Endothelial cell of hepatic sinusoid (primary cell): ENCODE measurements at regions not wholly inside any gene's neighbourhood (a gene's known extent, or its start where the extent isn't known, plus 50 kb on each side); places are given as distances from the start of the nearest gene placed in this dataset.

Source experiments
- in situ Hi-C: cut with HindIII; loops from 2 replicates; pipeline ENCODE4 v1.10.0; 2017; ENCODE audit warnings: low sequenced_read_pairs

GRCh38 chr1:98088381-98088780 lies 167.5 kb upstream of the DPYD start:
- in situ Hi-C loops: no loop called here

- in situ Hi-C loops: no loop called here
Observed at GRCh38 chr1:98086796-98087441, 166.1 kb upstream of the DPYD start.

- in situ Hi-C loops: no loop called here
Observed at GRCh38 chr1:98086156-98086555, 165.3 kb upstream of the DPYD start.

- in situ Hi-C loops: no loop called here
Observed at GRCh38 chr1:98084188-98084587, 163.4 kb upstream of the DPYD start.

- in situ Hi-C loops: no loop called here
Observed at GRCh38 chr1:98081944-98082343, 161.1 kb upstream of the DPYD start.

GRCh38 chr1:98078596-98078995 lies 157.8 kb upstream of the DPYD start:
- in situ Hi-C loops: no loop called here

GRCh38 chr1:98077691-98078090 lies 156.9 kb upstream of the DPYD start:
- in situ Hi-C loops: no loop called here

GRCh38 chr1:98075626-98076025 lies 154.8 kb upstream of the DPYD start:
- in situ Hi-C loops: no loop called here

- in situ Hi-C loops: no loop called here
Observed at GRCh38 chr1:98073823-98074222, 153.0 kb upstream of the DPYD start.

GRCh38 chr1:98073106-98073505 lies 152.3 kb upstream of the DPYD start:
- in situ Hi-C loops: no loop called here

- in situ Hi-C loops: no loop called here
Observed at GRCh38 chr1:98072047-98072446, 151.2 kb upstream of the DPYD start.

GRCh38 chr1:98068016-98068415 lies 147.2 kb upstream of the DPYD start:
- in situ Hi-C loops: no loop called here

GRCh38 chr1:98066911-98067310 lies 146.1 kb upstream of the DPYD start:
- in situ Hi-C loops: no loop called here

- in situ Hi-C loops: loop anchor here (5.0 kb wide), 1 partner anchor 408 kb away; no protein-coding TSS in a partner anchor
Observed at GRCh38 chr1:98059620-98060019, 138.8 kb upstream of the DPYD start.

- in situ Hi-C loops: loop anchor here (5.0 kb wide), 1 partner anchor 409 kb away; no protein-coding TSS in a partner anchor
Observed at GRCh38 chr1:98058676-98059075, 137.8 kb upstream of the DPYD start.

- in situ Hi-C loops: loop anchor here (5.0 kb wide), 1 partner anchor 410 kb away; no protein-coding TSS in a partner anchor
Observed at GRCh38 chr1:98057236-98057910, 136.5 kb upstream of the DPYD start.

GRCh38 chr1:98056781-98057180 lies 135.9 kb upstream of the DPYD start:
- in situ Hi-C loops: loop anchor here (5.0 kb wide), 1 partner anchor 411 kb away; no protein-coding TSS in a partner anchor

GRCh38 chr1:98055457-98055856 lies 134.6 kb upstream of the DPYD start:
- in situ Hi-C loops: loop anchor here (5.0 kb wide), 1 partner anchor 412 kb away; no protein-coding TSS in a partner anchor

- in situ Hi-C loops: loop anchor here (5.0 kb wide), 1 partner anchor 413 kb away; no protein-coding TSS in a partner anchor
Observed at GRCh38 chr1:98054786-98055185, 134.0 kb upstream of the DPYD start.

GRCh38 chr1:98054367-98054701 lies 133.5 kb upstream of the DPYD start:
- in situ Hi-C loops: no loop called here

GRCh38 chr1:98053471-98054366 lies 132.9 kb upstream of the DPYD start:
- in situ Hi-C loops: no loop called here
